ENCODE measurements at regions not wholly inside any gene's neighbourhood (a gene's known extent, or its start where the extent isn't known, plus 50 kb on each side); places are given as distances from the start of the nearest gene placed in this dataset.

GRCh38 chr3:103976931-103977339, 1389.8 kb upstream of the ALCAM start:
- DNase-seq (ENCODE audit: low read depth) = no peak
- TF ChIP-seq, protein P1, sequence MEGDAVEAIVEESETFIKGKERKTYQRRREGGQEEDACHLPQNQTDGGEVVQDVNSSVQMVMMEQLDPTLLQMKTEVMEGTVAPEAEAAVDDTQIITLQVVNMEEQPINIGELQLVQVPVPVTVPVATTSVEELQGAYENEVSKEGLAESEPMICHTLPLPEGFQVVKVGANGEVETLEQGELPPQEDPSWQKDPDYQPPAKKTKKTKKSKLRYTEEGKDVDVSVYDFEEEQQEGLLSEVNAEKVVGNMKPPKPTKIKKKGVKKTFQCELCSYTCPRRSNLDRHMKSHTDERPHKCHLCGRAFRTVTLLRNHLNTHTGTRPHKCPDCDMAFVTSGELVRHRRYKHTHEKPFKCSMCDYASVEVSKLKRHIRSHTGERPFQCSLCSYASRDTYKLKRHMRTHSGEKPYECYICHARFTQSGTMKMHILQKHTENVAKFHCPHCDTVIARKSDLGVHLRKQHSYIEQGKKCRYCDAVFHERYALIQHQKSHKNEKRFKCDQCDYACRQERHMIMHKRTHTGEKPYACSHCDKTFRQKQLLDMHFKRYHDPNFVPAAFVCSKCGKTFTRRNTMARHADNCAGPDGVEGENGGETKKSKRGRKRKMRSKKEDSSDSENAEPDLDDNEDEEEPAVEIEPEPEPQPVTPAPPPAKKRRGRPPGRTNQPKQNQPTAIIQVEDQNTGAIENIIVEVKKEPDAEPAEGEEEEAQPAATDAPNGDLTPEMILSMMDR (IDR thresholded peaks at IDR 0.05; ENCODE audit: insufficient read depth, low read depth, low read length, missing control alignments) = no peak
- no peak overlapping the region for H3K4me3 ChIP-seq (ENCODE audit: low read depth, low read length)

DNA sequence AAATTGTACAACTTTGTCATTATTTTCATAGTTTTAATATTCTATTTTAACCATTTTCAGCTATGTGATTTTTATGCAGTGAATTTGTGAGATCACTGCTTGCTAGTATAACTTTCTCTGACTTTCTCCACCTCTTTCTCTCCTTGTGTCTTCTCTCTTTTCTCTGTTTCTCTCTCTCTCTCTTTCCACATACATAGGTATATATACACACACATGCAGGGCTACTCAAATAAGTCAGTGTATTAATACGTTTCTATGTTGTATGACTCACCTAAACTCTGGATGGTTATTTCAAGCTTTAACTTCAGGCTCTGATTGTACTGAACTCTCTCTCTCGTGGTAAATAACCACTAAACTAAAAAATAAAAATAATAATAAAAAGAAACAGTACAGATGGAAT, 1389.3 kb upstream of the ALCAM start:
- no peak overlapping the region for H3K4me3 ChIP-seq (ENCODE audit: low read depth, low read length)
- no peak for DNase-seq (ENCODE audit: low read depth)
- TF ChIP-seq, protein P1 (IDR thresholded peaks at IDR 0.05; ENCODE audit: insufficient read depth, low read depth, low read length, missing control alignments) = no peak

GRCh38 chr3:103991461-103992115, 1375.1 kb upstream of the ALCAM start:
- TF ChIP-seq, protein P1 (IDR thresholded peaks at IDR 0.05; ENCODE audit: insufficient read depth, low read depth, low read length, missing control alignments) = peak; percentile 58
- peak; percentile 41 for DNase-seq (ENCODE audit: low read depth)
- no peak overlapping the region for H3K4me3 ChIP-seq (ENCODE audit: low read depth, low read length)

DNA sequence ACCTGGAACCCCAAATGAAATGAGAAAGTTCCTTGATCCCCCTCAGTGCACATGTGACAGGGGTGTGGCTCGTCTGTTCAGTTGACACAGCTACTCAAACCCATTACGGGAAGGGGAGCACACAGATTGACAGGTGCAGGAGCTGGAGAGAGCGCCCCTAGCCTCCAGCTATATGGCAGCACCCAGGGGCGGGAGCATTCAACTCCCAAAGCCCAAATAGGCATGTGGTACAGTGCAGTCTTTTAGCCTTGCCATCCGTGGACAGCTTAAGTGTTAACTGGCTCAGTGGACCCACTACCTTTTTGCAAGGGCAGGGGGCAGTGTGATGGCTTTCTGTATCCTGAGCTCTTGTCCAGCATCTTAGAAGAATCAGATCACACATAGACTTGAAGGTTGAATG, 1374.2 kb upstream of the ALCAM start:
- DNase-seq (ENCODE audit: low read depth) = peak; percentile 12
- TF ChIP-seq, protein P1 (IDR thresholded peaks at IDR 0.05; ENCODE audit: insufficient read depth, low read depth, low read length, missing control alignments) = no peak
- no peak overlapping the region for H3K4me3 ChIP-seq (ENCODE audit: low read depth, low read length)

DNA sequence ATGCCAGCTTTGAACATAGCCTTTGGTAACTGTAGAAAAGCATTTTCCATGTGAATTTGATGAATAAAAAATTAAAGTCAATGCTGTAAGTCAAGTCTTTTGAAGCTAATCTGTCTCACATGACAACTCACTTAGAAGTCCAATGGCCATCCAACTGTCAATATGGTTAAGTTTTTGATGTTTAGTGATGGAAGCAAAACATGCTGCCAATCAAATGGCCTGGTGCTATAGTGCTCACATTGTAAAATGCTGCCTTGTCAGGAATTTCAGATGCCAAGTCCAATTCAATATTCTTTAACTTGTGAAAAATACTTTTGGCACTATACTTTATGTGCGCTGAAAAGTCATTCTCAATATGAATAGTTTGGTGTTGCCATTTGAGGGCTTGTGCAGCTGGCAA, 1361.8 kb upstream of the ALCAM start:
- no peak for DNase-seq (ENCODE audit: low read depth)
- TF ChIP-seq, protein P1 (IDR thresholded peaks at IDR 0.05; ENCODE audit: insufficient read depth, low read depth, low read length, missing control alignments) = no peak
- H3K4me3 ChIP-seq (ENCODE audit: low read depth, low read length) = no peak overlapping the region

DNA sequence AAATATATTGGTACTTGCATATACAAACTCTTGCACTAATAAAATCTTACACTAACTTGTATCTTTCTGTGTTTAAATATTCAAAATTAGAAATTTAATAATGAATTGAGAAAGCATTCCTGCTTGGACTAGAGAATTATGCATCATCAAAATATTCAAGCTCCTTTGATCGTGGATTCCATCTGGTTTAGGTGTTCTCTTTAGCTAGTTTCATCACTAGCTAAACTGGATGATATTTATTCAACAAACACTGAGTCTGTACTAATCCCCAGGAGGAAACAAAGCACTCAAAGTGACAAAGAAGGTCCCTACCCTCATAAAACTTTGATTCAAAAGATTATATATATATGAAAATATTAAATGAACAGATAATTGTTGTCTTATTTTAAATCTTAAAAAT, 1360.9 kb upstream of the ALCAM start:
- TF ChIP-seq, protein P1 (IDR thresholded peaks at IDR 0.05; ENCODE audit: insufficient read depth, low read depth, low read length, missing control alignments) = no peak
- DNase-seq (ENCODE audit: low read depth) = no peak
- H3K4me3 ChIP-seq (ENCODE audit: low read depth, low read length) = no peak overlapping the region

- TF ChIP-seq, protein P1 (IDR thresholded peaks at IDR 0.05; ENCODE audit: insufficient read depth, low read depth, low read length, missing control alignments) = no peak
- H3K4me3 ChIP-seq (ENCODE audit: low read depth, low read length) = no peak overlapping the region
- no peak for DNase-seq (ENCODE audit: low read depth)
Observed at GRCh38 chr3:104018541-104018940, 1348.2 kb upstream of the ALCAM start.
